Keratinocyte (primary cell): ENCODE measurements at regions not wholly inside any gene's neighbourhood (a gene's known extent, or its start where the extent isn't known, plus 50 kb on each side); places are given as distances from the start of the nearest gene placed in this dataset.

Experiments
- DNase-seq: peaks from one replicate; pipeline ENCODE4 v3.0.0-alpha.2; 2011; ENCODE audit warnings: low read depth, missing footprints, low spot score
- FAIRE-seq: peaks from 2 replicates; lab custom pipeline; 2011; peaks lifted over from hg19 to GRCh38; lab: Jason Lieb, UNC
- H2AFZ ChIP-seq: 2 replicates; pipeline ENCODE4 v1.6.0; 2012; ENCODE audit warnings: low read length, control low read depth, inconsistent platforms; ENCODE audit not compliant: control insufficient read depth
- H3K27ac ChIP-seq: 2 replicates; pipeline ENCODE4 v1.5.1; 2011; ENCODE audit warnings: low read length; ENCODE audit not compliant: control insufficient read depth, insufficient read depth
- H3K27me3 ChIP-seq: 3 replicates; pipeline ENCODE4 v1.6.0; 2011; ENCODE audit warnings: low read length; ENCODE audit not compliant: control insufficient read depth, insufficient read depth; ENCODE audit errors: extremely low read depth
- H3K36me3 ChIP-seq, 2 experiments: 2 replicates in 1 of 2; 3 replicates in 1 of 2; pipeline ENCODE4 v1.5.1; 2011; ENCODE audit warnings: low read length in 2 of 2, mild to moderate bottlenecking in 1 of 2; ENCODE audit not compliant: control insufficient read depth in 2 of 2, insufficient read depth in 2 of 2; ENCODE audit errors: extremely low read depth in 1 of 2
- H3K4me1 ChIP-seq: 3 replicates; pipeline ENCODE4 v1.5.1; 2011; ENCODE audit warnings: low read length; ENCODE audit not compliant: control insufficient read depth, insufficient read depth; ENCODE audit errors: extremely low read depth
- H3K4me2 ChIP-seq: 3 replicates; pipeline ENCODE4 v1.6.0; 2011; ENCODE audit warnings: low read depth, low read length; ENCODE audit not compliant: control insufficient read depth, insufficient read depth; ENCODE audit errors: extremely low read depth
- H3K4me3 ChIP-seq, 3 experiments: fragments of 200-600 bp in 1 of 3; sonication (generic) in 1 of 3; 2 replicates in 2 of 3; 3 replicates in 1 of 3; pipeline ENCODE4 v1.5.1; 2011 to 2016; ENCODE audit warnings: low read length in 3 of 3, mild to moderate bottlenecking in 3 of 3, control low read depth in 2 of 3, inconsistent platforms in 1 of 3, low read depth in 1 of 3, mixed read lengths in 1 of 3, mixed run types in 1 of 3, moderate library complexity in 1 of 3; ENCODE audit not compliant: control insufficient read depth in 2 of 3, insufficient read depth in 2 of 3; ENCODE audit errors: extremely low read depth in 1 of 3
- H3K79me2 ChIP-seq: 2 replicates; pipeline ENCODE4 v1.6.0; 2012; ENCODE audit warnings: low read length; ENCODE audit not compliant: control insufficient read depth, insufficient read depth
- H3K9ac ChIP-seq: 3 replicates; pipeline ENCODE4 v1.6.0; 2011; ENCODE audit warnings: low read length; ENCODE audit not compliant: control insufficient read depth, insufficient read depth; ENCODE audit errors: extremely low read depth
- H3K9me1 ChIP-seq: 3 replicates; pipeline ENCODE4 v1.6.0; 2011; ENCODE audit warnings: low read length; ENCODE audit not compliant: control insufficient read depth, insufficient read depth; ENCODE audit errors: extremely low read depth
- H3K9me3 ChIP-seq: 2 replicates; pipeline ENCODE4 v1.5.1; 2012; ENCODE audit warnings: low read depth, low read length; ENCODE audit not compliant: control insufficient read depth
- H4K20me1 ChIP-seq: 3 replicates; pipeline ENCODE4 v1.6.0; 2011; ENCODE audit warnings: low read length; ENCODE audit not compliant: control insufficient read depth, insufficient read depth; ENCODE audit errors: extremely low read depth
- EZH2 ChIP-seq: IDR thresholded peaks from one replicate; pipeline ENCODE4 v1.6.1; 2012; ENCODE audit warnings: inconsistent platforms, mild to moderate bottlenecking, low read length, moderate library complexity
- dilution Hi-C: fragments of 300-500 bp; cut with MboI; formaldehyde crosslinking; loops from one replicate; pipeline ENCODE4 v1.7.0; 2020; ENCODE audit warnings: low sequenced_read_pairs; ENCODE audit not compliant: extremely low pct_ligation_motif_present
- TF ChIP-seq, protein P1 (sequence below), 3 experiments: IDR thresholded peaks in 1 of 3; conservative IDR thresholded peaks in 1 of 3; optimal IDR thresholded peaks in 1 of 3; 2 replicates in 2 of 3; 3 replicates in 1 of 3; pipeline versions ENCODE3 to v1.5.1; 2011; ENCODE audit warnings: low read length in 3 of 3, mild to moderate bottlenecking in 3 of 3, moderate library complexity in 2 of 3, control low read depth in 1 of 3, inconsistent platforms in 1 of 3; ENCODE audit not compliant: insufficient read depth in 2 of 3; ENCODE audit errors: extremely low read depth in 1 of 3

DNA sequence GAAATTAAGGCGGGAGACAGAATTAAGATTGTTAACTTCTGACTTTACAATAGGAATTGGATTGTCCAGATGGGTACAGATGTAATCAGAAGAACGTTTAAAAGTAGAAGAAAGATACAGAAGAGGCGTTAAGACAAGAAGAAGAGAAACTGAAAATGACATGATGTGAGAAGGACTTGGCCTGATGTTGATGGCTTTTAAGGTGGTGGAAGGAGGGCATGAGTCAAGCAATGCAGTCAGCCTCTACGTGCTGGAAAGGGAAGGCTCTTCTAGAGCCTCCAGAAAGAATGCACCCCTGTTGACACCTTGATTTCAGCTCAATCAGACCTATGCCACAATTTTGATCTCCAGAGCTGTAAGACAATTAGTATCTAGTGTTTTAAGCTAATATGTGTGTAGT is 466.9 kb upstream of the LRRC4C start:
- H3K9me3 ChIP-seq, result no peaks in the 10 kb centered on the region
- no peak overlapping the region for H3K4me2 ChIP-seq
- H3K79me2 ChIP-seq, result no peaks in the 10 kb centered on the region
- DNase-seq (no peak), FAIRE-seq (no peak)
- dilution Hi-C loops, result no loop called here
- H2AFZ ChIP-seq, result no peak overlapping the region
- H3K9me1 ChIP-seq, result no peaks in the 10 kb centered on the region
- H4K20me1 ChIP-seq, result no peaks in the 10 kb centered on the region
- no peak overlapping the region for H3K27ac ChIP-seq
- TF ChIP-seq EZH2, result no peak
- TF ChIP-seq, protein P1, sequence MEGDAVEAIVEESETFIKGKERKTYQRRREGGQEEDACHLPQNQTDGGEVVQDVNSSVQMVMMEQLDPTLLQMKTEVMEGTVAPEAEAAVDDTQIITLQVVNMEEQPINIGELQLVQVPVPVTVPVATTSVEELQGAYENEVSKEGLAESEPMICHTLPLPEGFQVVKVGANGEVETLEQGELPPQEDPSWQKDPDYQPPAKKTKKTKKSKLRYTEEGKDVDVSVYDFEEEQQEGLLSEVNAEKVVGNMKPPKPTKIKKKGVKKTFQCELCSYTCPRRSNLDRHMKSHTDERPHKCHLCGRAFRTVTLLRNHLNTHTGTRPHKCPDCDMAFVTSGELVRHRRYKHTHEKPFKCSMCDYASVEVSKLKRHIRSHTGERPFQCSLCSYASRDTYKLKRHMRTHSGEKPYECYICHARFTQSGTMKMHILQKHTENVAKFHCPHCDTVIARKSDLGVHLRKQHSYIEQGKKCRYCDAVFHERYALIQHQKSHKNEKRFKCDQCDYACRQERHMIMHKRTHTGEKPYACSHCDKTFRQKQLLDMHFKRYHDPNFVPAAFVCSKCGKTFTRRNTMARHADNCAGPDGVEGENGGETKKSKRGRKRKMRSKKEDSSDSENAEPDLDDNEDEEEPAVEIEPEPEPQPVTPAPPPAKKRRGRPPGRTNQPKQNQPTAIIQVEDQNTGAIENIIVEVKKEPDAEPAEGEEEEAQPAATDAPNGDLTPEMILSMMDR (optimal IDR thresholded peaks at IDR 0.05 in 1 of 3, IDR thresholded peaks at IDR 0.05 in 1 of 3, conservative IDR thresholded peaks at IDR 0.05 in 1 of 3; ENCODE audit: extremely low read depth in 1 of 3, insufficient read depth in 2 of 3, low read length in 3 of 3), result no peak
- H3K27me3 ChIP-seq, result no peaks in the 10 kb centered on the region
- no peaks in the 10 kb centered on the region for H3K4me1 ChIP-seq
- no peak overlapping the region for H3K9ac ChIP-seq
- no peak overlapping the region for H3K4me3 ChIP-seq
- H3K36me3 ChIP-seq, result no peaks in the 10 kb centered on the region

DNA sequence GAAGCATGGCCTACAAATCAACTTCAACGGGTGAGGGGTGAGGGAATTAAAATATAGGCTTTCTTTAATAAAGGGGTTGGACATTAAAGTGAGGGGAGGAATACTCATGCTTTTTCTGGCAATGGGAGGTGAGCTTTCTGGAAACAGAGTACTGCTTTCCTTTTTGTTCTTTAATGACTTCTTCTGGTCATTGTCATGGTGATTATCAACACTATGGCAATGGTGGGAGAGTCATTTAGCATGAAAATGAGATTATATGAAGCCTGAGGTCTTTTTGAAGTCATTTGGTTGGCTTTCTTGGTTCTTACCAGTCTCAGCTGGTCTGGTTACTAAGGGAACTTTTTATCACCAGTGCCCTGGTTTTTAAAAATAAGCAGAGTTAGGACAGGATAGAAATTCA is 475.8 kb upstream of the LRRC4C start:
- FAIRE-seq (no peak), DNase-seq (no peak)
- no peaks in the 10 kb centered on the region for H3K9me3 ChIP-seq
- no peak overlapping the region for H3K9ac ChIP-seq
- no peaks in the 10 kb centered on the region for H3K79me2 ChIP-seq
- H3K27ac ChIP-seq, result no peak overlapping the region
- H3K9me1 ChIP-seq, result no peaks in the 10 kb centered on the region
- H2AFZ ChIP-seq, result no peak overlapping the region
- H4K20me1 ChIP-seq, result no peaks in the 10 kb centered on the region
- no peak overlapping the region for H3K4me2 ChIP-seq
- H3K4me1 ChIP-seq, result no peaks in the 10 kb centered on the region
- TF ChIP-seq, protein P1 (optimal IDR thresholded peaks at IDR 0.05 in 1 of 3, IDR thresholded peaks at IDR 0.05 in 1 of 3, conservative IDR thresholded peaks at IDR 0.05 in 1 of 3; ENCODE audit: extremely low read depth in 1 of 3, insufficient read depth in 2 of 3, low read length in 3 of 3), result no peak
- TF ChIP-seq EZH2, result no peak
- no peaks in the 10 kb centered on the region for H3K27me3 ChIP-seq
- dilution Hi-C loops, result no loop called here
- no peak overlapping the region for H3K4me3 ChIP-seq
- no peaks in the 10 kb centered on the region for H3K36me3 ChIP-seq
